ENCODE measurements at regions not wholly inside any gene's neighbourhood (a gene's known extent, or its start where the extent isn't known, plus 50 kb on each side); places are given as distances from the start of the nearest gene placed in this dataset.

GRCh38 chr17:77364381-77364911, 223.7 kb downstream of the SEC14L1 start:
- H3K27ac ChIP-seq, result no peak overlapping the region
- H3F3A ChIP-seq (ENCODE audit: insufficient read depth, low read depth), result peaks cover 9% of the 10 kb centered on the region; the same call in 1 of the 2 replicates
- H3K36me3 ChIP-seq (ENCODE audit: low read depth), result no peaks in the 10 kb centered on the region
- no peak overlapping the region for H2AFZ ChIP-seq
- no peaks in the 10 kb centered on the region for H3K27me3 ChIP-seq (ENCODE audit: insufficient read depth, low read depth)
- CTCF ChIA-PET, result no interaction called here
- peaks cover 21% of the 10 kb centered on the region for H4K20me1 ChIP-seq (ENCODE audit: insufficient read depth)
- no peak overlapping the region for H3K4me2 ChIP-seq
- peaks cover 21% of the 10 kb centered on the region for H3K79me2 ChIP-seq (ENCODE audit: low read depth)
- no peaks in the 10 kb centered on the region for H3K9me3 ChIP-seq (ENCODE audit: insufficient read depth, low read depth)
- BruUV-seq (replicated peaks), result no TSS peak
- H3K4me1 ChIP-seq (replicated peaks; ENCODE audit: insufficient read depth), result peaks cover 7% of the 10 kb centered on the region
- intact Hi-C loops (cut with micrococcal nuclease; ENCODE audit: unreplicated experiment), result no loop called here
- H3K4me3 ChIP-seq, result no peak overlapping the region
- no peak for TF ChIP-seq CTCF (conservative IDR thresholded peaks at IDR 0.05)
- TF ChIP-seq EZH2 (IDR thresholded peaks at IDR 0.05; ENCODE audit: low read depth), result no peak
- POLR2A ChIA-PET (ENCODE audit: unreplicated experiment), result no interaction called here
- no peaks in the 10 kb centered on the region for H3K9me2 ChIP-seq (ENCODE audit: insufficient read depth)
- no peak for DNase-seq

- Histone ChIP-seq H3K4me1 (replicated peaks; ENCODE audit: insufficient read depth) (peaks cover 7% of the 10 kb centered on the region), H3K27ac (peak overlapping the region; percentile 37), H3K9me3 (ENCODE audit: insufficient read depth, low read depth) (no peaks in the 10 kb centered on the region), H3K36me3 (ENCODE audit: low read depth) (no peaks in the 10 kb centered on the region), H2AFZ (no peak overlapping the region), H3F3A (ENCODE audit: insufficient read depth, low read depth) (peaks cover 9% of the 10 kb centered on the region; the same call in 1 of the 2 replicates), H3K79me2 (ENCODE audit: low read depth) (peaks cover 21% of the 10 kb centered on the region), H3K9me2 (ENCODE audit: insufficient read depth) (no peaks in the 10 kb centered on the region), H3K4me3 (no peak overlapping the region), H4K20me1 (ENCODE audit: insufficient read depth) (peaks cover 24% of the 10 kb centered on the region), H3K4me2 (no peak overlapping the region), H3K27me3 (ENCODE audit: insufficient read depth, low read depth) (no peaks in the 10 kb centered on the region)
- TF ChIP-seq EZH2 (IDR thresholded peaks at IDR 0.05; ENCODE audit: low read depth), result no peak
- no peak for TF ChIP-seq CTCF (conservative IDR thresholded peaks at IDR 0.05)
- intact Hi-C loops (cut with micrococcal nuclease; ENCODE audit: unreplicated experiment), result no loop called here
- ChIA-PET POLR2A (ENCODE audit: unreplicated experiment) (interaction anchor here (0.7 kb wide), 1 partner anchor 42 kb away, joined by 5 read pairs; no protein-coding TSS in a partner anchor), CTCF (interaction anchor here (0.7 kb wide), 1 partner anchor 833 kb away, joined by 3 read pairs; no protein-coding TSS in a partner anchor)
- no peak for DNase-seq
- no TSS peak for BruUV-seq (replicated peaks)
These were observed 224.3 kb downstream of the SEC14L1 start for GRCh38 chr17:77364941-77365583.

- DNase-seq, result peak; percentile 52 to 53
- BruUV-seq (replicated peaks), result no TSS peak
- H3K27ac ChIP-seq, result peak overlapping the region; percentile 37
- no peaks in the 10 kb centered on the region for H3K36me3 ChIP-seq (ENCODE audit: low read depth)
- H3K27me3 ChIP-seq (ENCODE audit: insufficient read depth, low read depth), result no peaks in the 10 kb centered on the region
- TF ChIP-seq EZH2 (IDR thresholded peaks at IDR 0.05; ENCODE audit: low read depth), result no peak
- TF ChIP-seq CTCF (conservative IDR thresholded peaks at IDR 0.05), result no peak
- intact Hi-C loops (cut with micrococcal nuclease; ENCODE audit: unreplicated experiment), result no loop called here
- peaks cover 7% of the 10 kb centered on the region for H3K4me1 ChIP-seq (replicated peaks; ENCODE audit: insufficient read depth)
- H3K4me3 ChIP-seq, result no peak overlapping the region
- ChIA-PET POLR2A (ENCODE audit: unreplicated experiment) (interaction anchor here (0.7 kb wide), 1 partner anchor 42 kb away, joined by 5 read pairs; no protein-coding TSS in a partner anchor), CTCF (interaction anchor here (0.7 kb wide), 1 partner anchor 833 kb away, joined by 3 read pairs; no protein-coding TSS in a partner anchor)
- H3K9me3 ChIP-seq (ENCODE audit: insufficient read depth, low read depth), result no peaks in the 10 kb centered on the region
- H2AFZ ChIP-seq, result no peak overlapping the region
- no peak overlapping the region for H3K4me2 ChIP-seq
- H3K79me2 ChIP-seq (ENCODE audit: low read depth), result peaks cover 18% of the 10 kb centered on the region
- no peaks in the 10 kb centered on the region for H3K9me2 ChIP-seq (ENCODE audit: insufficient read depth)
- H3F3A ChIP-seq (ENCODE audit: insufficient read depth, low read depth), result peaks cover 9% of the 10 kb centered on the region; the same call in 1 of the 2 replicates
- peaks cover 30% of the 10 kb centered on the region for H4K20me1 ChIP-seq (ENCODE audit: insufficient read depth)
These were observed 224.9 kb downstream of the SEC14L1 start for GRCh38 chr17:77365584-77366186.
